Colonic mucosa (tissue), 4 donors: ENCODE measurements at regions not wholly inside any gene's neighbourhood (a gene's known extent, or its start where the extent isn't known, plus 50 kb on each side); places are given as distances from the start of the nearest gene placed in this dataset.

Experiments
- DNase-seq: peaks from one replicate; pipeline ENCODE4 v3.0.0-alpha.2; 2020
- H3K27ac ChIP-seq: fragments of 200-600 bp; one replicate; pipeline ENCODE4 v1.8.0; 2021
- H3K27me3 ChIP-seq: fragments of 200-600 bp; one replicate; pipeline ENCODE4 v1.8.0; 2021
- H3K36me3 ChIP-seq: fragments of 200-600 bp; one replicate; pipeline ENCODE4 v1.8.0; 2021
- H3K4me1 ChIP-seq: fragments of 200-600 bp; one replicate; pipeline ENCODE4 v1.8.0; 2021; ENCODE audit warnings: mild to moderate bottlenecking
- H3K4me3 ChIP-seq: fragments of 200-600 bp; one replicate; pipeline ENCODE4 v1.8.0; 2021
- H3K9ac ChIP-seq, 2 donors: one replicate each; pipeline ENCODE4 v1.7.0; 2013; ENCODE audit warnings: control low read depth in 2 of 2, low read depth in 2 of 2, low read length in 2 of 2
- H3K9me3 ChIP-seq: fragments of 200-600 bp; one replicate; pipeline ENCODE4 v1.8.0; 2021
- intact Hi-C: fragments of 100-400 bp; cut with DNase I; formaldehyde crosslinking; loops from one replicate; pipeline ENCODE4 v1.14.1; 2022
- TF ChIP-seq, protein P1 (sequence below): fragments of 200-600 bp; IDR thresholded peaks from one replicate; pipeline ENCODE4 v1.8.0; 2022; ENCODE audit warnings: antibody characterized with exemption, mild to moderate bottlenecking
- donor health status: healthy.
- donor health status: DM: no; HTN: no; CAD: no.
- donor health status: DM: no; HTN: no; CAD: no.

DNA sequence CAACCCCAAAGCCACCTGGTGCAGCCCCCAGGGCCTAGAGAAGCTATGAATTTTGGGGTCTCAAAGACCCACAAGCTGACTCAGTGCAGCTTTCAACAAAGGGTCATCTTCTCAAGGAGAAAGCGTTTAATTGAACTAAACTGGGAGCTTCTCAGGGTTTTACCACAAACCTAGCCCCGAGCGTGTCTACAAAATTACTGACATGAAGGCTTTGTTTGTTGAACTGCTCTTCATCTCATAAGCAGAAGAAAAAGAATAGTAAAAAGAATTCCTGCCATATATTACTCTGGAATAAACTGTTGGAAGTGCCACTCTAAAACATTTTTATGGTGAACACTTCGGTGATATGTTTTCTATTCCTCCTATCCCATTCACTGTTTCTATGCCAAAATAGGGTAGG lies 50.8 kb upstream of the INCENP start:
- no peak for DNase-seq
- Histone ChIP-seq H3K36me3 (no peaks in the 10 kb centered on the region), H3K27me3 (no peaks in the 10 kb centered on the region), H3K4me1 (no peaks in the 10 kb centered on the region), H3K9me3 (no peaks in the 10 kb centered on the region), H3K4me3 (no peak overlapping the region), H3K9ac (no peak overlapping the region), H3K27ac (no peak overlapping the region)
- TF ChIP-seq, protein P1, sequence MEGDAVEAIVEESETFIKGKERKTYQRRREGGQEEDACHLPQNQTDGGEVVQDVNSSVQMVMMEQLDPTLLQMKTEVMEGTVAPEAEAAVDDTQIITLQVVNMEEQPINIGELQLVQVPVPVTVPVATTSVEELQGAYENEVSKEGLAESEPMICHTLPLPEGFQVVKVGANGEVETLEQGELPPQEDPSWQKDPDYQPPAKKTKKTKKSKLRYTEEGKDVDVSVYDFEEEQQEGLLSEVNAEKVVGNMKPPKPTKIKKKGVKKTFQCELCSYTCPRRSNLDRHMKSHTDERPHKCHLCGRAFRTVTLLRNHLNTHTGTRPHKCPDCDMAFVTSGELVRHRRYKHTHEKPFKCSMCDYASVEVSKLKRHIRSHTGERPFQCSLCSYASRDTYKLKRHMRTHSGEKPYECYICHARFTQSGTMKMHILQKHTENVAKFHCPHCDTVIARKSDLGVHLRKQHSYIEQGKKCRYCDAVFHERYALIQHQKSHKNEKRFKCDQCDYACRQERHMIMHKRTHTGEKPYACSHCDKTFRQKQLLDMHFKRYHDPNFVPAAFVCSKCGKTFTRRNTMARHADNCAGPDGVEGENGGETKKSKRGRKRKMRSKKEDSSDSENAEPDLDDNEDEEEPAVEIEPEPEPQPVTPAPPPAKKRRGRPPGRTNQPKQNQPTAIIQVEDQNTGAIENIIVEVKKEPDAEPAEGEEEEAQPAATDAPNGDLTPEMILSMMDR = no peak
- intact Hi-C loops = no loop called here

DNA sequence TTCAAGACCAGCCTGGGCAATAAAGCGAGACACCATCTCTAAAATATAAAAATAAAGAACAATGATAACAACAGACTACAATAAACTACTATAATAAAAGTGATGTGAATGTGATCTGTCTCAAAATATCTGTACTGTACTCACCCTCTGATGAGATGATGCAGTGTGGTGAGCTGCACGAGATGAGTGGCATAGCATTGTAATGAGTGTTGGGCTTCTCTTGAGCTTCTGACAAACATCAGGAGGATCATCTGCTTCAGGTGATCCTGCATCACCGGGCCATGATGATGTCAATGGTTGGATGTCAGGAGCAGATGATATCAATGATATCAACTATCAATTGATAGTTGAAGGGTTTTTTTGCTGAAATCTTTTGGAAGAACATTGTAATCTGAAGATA lies 52.4 kb upstream of the INCENP start:
- H3K27me3 ChIP-seq = no peaks in the 10 kb centered on the region
- no peaks in the 10 kb centered on the region for H3K9me3 ChIP-seq
- H3K27ac ChIP-seq = no peak overlapping the region
- H3K4me1 ChIP-seq = no peaks in the 10 kb centered on the region
- TF ChIP-seq, protein P1 = no peak
- no peak overlapping the region for H3K4me3 ChIP-seq
- no peaks in the 10 kb centered on the region for H3K36me3 ChIP-seq
- no peak overlapping the region for H3K9ac ChIP-seq
- DNase-seq = no peak
- intact Hi-C loops = no loop called here

DNA sequence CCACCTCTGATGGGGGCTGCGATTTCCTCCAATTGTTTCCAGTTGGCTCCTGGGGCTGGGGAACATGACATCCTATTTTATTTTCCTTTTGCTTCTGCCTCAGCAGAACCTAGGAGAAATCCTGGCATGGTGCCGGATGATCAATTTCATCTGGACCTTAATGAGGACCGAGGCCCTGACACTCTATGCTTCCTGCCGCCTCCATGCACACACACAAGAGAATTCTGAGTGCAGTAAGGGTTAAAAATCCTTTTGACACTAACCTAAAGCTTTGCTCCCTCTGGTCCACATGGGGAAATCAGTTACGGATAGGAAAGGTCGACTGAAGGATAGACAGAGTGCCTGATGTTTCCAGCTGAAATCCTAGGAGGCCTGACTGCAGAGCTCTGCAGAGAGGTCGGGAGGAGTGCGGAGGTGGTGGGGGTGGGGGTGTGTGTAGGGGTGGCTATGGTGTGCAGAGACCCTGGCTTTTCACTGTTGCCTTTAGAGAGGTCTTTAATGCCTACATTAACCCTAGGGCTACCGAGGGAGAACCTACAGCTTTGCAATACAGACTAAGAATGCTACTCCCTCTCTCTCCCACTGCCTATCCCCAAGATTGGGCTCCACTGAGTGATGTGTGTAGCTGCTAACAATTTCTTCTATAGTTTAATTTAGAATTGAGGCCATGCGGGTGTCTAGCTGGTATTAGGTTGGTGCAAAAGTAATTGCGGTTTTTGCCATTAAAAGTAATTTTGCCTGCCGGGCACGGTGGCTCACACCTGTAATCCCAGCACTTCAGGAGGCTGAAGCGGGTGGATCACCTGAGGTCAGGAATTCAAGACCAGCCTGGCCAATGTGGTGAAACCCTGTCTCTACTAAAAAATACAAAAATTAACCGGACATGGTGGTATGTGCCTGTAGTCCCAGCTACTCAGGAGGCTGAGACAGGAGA lies 53.6 kb upstream of the INCENP start:
- intact Hi-C loops = no loop called here
- no peak overlapping the region for H3K27ac ChIP-seq
- TF ChIP-seq, protein P1 = no peak
- no peaks in the 10 kb centered on the region for H3K27me3 ChIP-seq
- H3K9ac ChIP-seq = no peak overlapping the region
- no peaks in the 10 kb centered on the region for H3K4me1 ChIP-seq
- no peaks in the 10 kb centered on the region for H3K36me3 ChIP-seq
- H3K4me3 ChIP-seq = no peak overlapping the region
- no peak for DNase-seq
- no peaks in the 10 kb centered on the region for H3K9me3 ChIP-seq

DNA sequence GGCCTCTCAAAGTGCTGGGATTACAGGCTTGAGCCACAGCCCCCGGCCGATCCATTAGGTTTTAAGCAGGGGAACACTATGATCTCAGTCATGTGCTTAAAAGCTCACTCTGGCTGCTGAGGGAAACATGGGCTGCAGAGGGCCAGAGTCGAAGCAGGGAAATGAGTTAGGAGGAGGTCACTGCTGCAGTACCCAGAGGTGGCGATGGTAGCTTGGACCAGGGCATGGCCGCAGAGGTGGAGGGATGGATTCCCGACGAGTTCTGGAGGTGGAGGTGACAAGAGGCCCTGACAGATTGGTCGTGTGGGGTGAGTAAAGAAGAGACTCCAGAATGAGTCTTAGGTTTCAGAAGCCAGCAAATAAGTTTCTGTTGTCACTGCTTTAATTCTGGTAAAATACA lies 54.4 kb upstream of the INCENP start:
- H3K9me3 ChIP-seq = no peaks in the 10 kb centered on the region
- H3K4me1 ChIP-seq = no peaks in the 10 kb centered on the region
- DNase-seq = no peak
- H3K27me3 ChIP-seq = no peaks in the 10 kb centered on the region
- intact Hi-C loops = no loop called here
- H3K4me3 ChIP-seq = no peak overlapping the region
- no peak overlapping the region for H3K27ac ChIP-seq
- no peak overlapping the region for H3K9ac ChIP-seq
- H3K36me3 ChIP-seq = no peaks in the 10 kb centered on the region
- TF ChIP-seq, protein P1 = no peak

DNA sequence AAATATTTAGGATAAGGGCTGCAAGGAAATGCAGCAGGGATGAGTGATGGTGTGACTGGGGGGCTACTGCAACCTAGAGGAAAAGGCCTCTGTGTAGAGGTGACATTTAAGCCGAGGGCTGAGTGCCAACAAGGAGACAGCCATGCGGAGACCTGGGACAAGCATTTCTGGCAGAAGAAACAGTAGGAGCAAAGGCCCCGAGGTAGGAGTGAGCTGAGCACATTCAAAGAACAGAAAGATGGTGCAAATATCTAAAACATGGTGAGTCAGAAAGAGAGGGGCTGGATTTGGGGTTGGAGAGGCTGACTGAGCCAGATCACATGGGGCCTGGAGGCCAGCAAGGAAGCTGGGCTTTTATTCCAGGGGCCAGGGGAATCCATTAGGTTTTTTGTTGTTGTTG lies 55.1 kb upstream of the INCENP start:
- H3K9me3 ChIP-seq = no peaks in the 10 kb centered on the region
- H3K9ac ChIP-seq = no peak overlapping the region
- TF ChIP-seq, protein P1 = no peak
- no peak for DNase-seq
- no peaks in the 10 kb centered on the region for H3K27me3 ChIP-seq
- H3K4me3 ChIP-seq = no peak overlapping the region
- no peaks in the 10 kb centered on the region for H3K36me3 ChIP-seq
- H3K27ac ChIP-seq = no peak overlapping the region
- no peaks in the 10 kb centered on the region for H3K4me1 ChIP-seq
- intact Hi-C loops = no loop called here
